HG02943 (cell line): ENCODE measurements at regions not wholly inside any gene's neighbourhood (a gene's known extent, or its start where the extent isn't known, plus 50 kb on each side); places are given as distances from the start of the nearest gene placed in this dataset.

Experiments used
- ATAC-seq: cut with Tn5 transposase; IDR thresholded peaks from one replicate; pipeline ENCODE4 v1.9.1; 2021; ENCODE audit warnings: mild to moderate bottlenecking, low read depth, moderate library complexity; ENCODE audit not compliant: unreplicated experiment

- ATAC-seq = no peak
Observed at GRCh38 chr11:109552376-109552775, 130.4 kb downstream of the C11orf87 start.

- no peak for ATAC-seq
Observed at GRCh38 chr11:109553284-109553683, 131.3 kb downstream of the C11orf87 start.

- no peak for ATAC-seq
Observed at GRCh38 chr11:109554951-109555350, 133.0 kb downstream of the C11orf87 start.

- no peak for ATAC-seq
Observed at GRCh38 chr11:109564241-109564640, 142.3 kb downstream of the C11orf87 start.

- ATAC-seq = no peak
Observed at GRCh38 chr11:109582470-109582869, 160.5 kb downstream of the C11orf87 start.

GRCh38 chr11:109584001-109584972 is 162.3 kb downstream of the C11orf87 start:
- no peak for ATAC-seq

- ATAC-seq = no peak
Observed at GRCh38 chr11:109586789-109587188, 164.8 kb downstream of the C11orf87 start.

- no peak for ATAC-seq
Observed at GRCh38 chr11:109590782-109591181, 168.8 kb downstream of the C11orf87 start.

- ATAC-seq = no peak
Observed at GRCh38 chr11:109597336-109597735, 175.3 kb downstream of the C11orf87 start.

GRCh38 chr11:109604481-109605400 is 182.8 kb downstream of the C11orf87 start:
- no peak for ATAC-seq

GRCh38 chr11:109606256-109606655 is 184.3 kb downstream of the C11orf87 start:
- ATAC-seq = no peak

GRCh38 chr11:109609454-109610185 is 187.6 kb downstream of the C11orf87 start:
- no peak for ATAC-seq

- no peak for ATAC-seq
Observed at GRCh38 chr11:109612496-109612895, 190.5 kb downstream of the C11orf87 start.

- no peak for ATAC-seq
Observed at GRCh38 chr11:109619498-109619897, 197.5 kb downstream of the C11orf87 start.

- no peak for ATAC-seq
Observed at GRCh38 chr11:109629734-109630133, 207.7 kb downstream of the C11orf87 start.

- no peak for ATAC-seq
Observed at GRCh38 chr11:109641549-109641948, 219.6 kb downstream of the C11orf87 start.

GRCh38 chr11:109644152-109644551 is 222.2 kb downstream of the C11orf87 start:
- ATAC-seq = no peak

- no peak for ATAC-seq
Observed at GRCh38 chr11:109648804-109649203, 226.8 kb downstream of the C11orf87 start.

- ATAC-seq = no peak
Observed at GRCh38 chr11:109654091-109654490, 232.1 kb downstream of the C11orf87 start.

GRCh38 chr11:109658190-109658589 is 236.2 kb downstream of the C11orf87 start:
- no peak for ATAC-seq
